GM12872 (cell line): ENCODE measurements at regions not wholly inside any gene's neighbourhood (a gene's known extent, or its start where the extent isn't known, plus 50 kb on each side); places are given as distances from the start of the nearest gene placed in this dataset.

Source experiments
- CTCF ChIP-seq: IDR thresholded peaks from 3 replicates; pipeline ENCODE4 v1.5.1; 2011; ENCODE audit warnings: low read depth, mild to moderate bottlenecking, low read length, moderate library complexity; ENCODE audit not compliant: insufficient read depth

- no peak for TF ChIP-seq CTCF
These were observed 220.0 kb downstream of the ABHD5 start for GRCh38 chr3:43910750-43911149.

- no peak for TF ChIP-seq CTCF
These were observed 222.6 kb downstream of the ABHD5 start for GRCh38 chr3:43913036-43913948.

- TF ChIP-seq CTCF = no peak
These were observed 223.5 kb downstream of the ABHD5 start for GRCh38 chr3:43914269-43914668.

GRCh38 chr3:43915546-43915945, 224.8 kb downstream of the ABHD5 start:
- no peak for TF ChIP-seq CTCF

- no peak for TF ChIP-seq CTCF
These were observed 226.6 kb downstream of the ABHD5 start for GRCh38 chr3:43917361-43917760.

- no peak for TF ChIP-seq CTCF
These were observed 228.3 kb downstream of the ABHD5 start for GRCh38 chr3:43919029-43919428.

GRCh38 chr3:43921056-43921648, 230.4 kb downstream of the ABHD5 start:
- TF ChIP-seq CTCF = no peak
